Activated gamma-delta T cell (primary cell): ENCODE measurements at regions not wholly inside any gene's neighbourhood (a gene's known extent, or its start where the extent isn't known, plus 50 kb on each side); places are given as distances from the start of the nearest gene placed in this dataset.

Experiments used
- DNase-seq: peaks from one replicate; lab custom pipeline; 2025; lab: John Stamatoyannopoulos, UW

DNA sequence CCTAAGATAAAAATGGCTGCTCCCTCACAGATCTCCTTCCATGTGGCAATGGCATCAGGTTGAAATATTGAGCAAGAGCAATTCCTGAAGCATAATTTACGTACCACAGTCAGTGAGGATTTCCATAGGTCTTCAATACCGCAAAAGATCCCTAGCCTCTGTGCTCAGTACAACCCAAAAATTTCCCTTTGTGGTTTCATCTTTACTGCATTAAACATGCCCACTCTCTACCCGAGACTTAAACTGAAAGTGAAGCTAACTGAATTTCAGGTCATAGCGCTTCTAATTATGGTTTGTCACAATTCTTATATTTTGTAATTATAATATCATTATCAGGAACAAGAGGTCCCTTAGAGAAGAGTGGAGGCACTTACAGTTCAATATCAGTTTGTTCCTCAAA is 1071.1 kb downstream of the XPNPEP1 start:
- DNase-seq, result no peak

DNA sequence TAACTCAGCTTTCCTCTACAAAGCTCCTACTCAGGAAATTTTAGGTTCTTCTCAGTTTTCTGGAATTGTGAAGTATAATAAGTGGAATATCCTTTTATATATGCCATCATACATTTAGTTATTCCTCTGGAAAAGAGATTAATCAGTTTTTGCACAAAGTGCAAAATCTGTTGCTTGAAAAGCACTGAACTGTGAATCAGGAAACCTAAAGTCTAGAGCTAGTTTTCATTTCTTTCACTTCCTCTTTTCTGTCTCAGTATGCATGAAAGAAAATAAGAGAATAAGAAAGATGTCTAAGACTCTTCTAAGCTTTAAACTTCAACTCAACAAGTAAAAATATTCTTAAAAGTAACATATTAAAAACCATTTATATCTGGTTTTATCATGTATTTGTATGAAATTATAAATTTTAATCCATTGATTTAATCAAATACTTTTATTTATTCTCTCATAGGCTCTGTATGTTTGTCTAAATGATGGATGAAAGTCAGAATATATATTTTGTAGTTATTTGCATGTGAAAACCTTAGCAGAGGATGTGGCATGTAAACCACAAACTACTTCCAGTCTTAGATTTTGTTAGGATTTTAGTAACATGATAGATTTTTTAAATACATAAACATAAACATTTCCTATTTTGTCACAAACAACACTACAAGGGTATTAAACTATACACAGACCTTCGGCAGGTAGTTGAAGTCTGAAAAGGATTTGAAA is 1073.0 kb downstream of the XPNPEP1 start:
- no peak for DNase-seq

DNA sequence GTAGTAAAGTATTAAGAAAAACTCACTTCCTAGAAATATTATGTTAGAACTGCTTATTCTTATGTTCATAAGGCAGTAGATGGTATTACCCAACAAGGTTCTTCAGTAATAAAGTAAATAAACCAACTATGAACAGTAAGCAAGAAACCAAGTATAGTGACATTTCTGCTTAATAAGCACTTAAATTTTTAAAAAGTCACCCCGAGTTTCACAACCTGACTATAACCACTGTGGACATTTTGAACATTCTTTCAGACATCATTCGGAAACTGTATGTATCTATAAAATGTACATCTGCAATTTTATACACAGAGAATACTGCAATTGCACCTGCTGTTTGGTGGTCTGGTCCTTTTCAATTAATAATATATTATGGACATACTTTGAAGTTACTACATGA is 1073.6 kb downstream of the XPNPEP1 start:
- DNase-seq, result no peak

DNA sequence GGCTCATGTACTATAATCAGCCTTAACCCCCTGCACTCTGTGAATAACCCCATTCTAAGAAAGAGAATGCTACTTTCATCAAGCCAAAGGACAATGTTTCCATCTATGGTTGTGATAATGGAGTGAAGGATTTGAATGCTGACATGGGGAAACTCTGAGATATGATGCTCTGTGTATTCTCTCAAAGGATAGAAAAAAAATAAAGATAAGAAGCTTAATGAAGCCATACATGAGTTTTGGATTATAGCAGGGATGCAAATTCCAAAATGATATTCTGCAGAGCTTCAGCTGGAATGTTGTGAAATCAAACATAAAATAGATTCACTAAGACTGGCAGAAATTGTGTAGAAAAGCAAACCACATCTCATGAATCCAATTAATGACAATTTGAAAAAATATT is 1074.1 kb downstream of the XPNPEP1 start:
- no peak for DNase-seq

DNA sequence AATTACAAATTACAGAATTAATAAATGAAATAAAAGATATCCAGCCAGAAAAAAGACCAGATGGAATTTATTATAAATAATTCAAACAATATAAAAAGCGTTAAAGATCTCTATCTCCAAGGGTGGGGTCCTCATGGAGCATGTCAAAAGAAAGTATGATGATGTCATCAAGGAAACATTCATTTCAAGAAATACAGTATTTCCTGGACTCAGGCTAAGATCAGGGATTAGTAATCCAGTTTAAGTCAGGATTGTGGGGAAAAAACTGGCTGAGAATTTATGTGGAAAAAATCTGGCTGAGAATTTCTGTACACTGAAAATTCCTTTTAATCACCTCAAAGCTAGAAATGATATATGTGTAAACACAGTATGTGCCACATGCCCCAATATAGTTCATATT is 1075.3 kb downstream of the XPNPEP1 start:
- DNase-seq, result no peak

DNA sequence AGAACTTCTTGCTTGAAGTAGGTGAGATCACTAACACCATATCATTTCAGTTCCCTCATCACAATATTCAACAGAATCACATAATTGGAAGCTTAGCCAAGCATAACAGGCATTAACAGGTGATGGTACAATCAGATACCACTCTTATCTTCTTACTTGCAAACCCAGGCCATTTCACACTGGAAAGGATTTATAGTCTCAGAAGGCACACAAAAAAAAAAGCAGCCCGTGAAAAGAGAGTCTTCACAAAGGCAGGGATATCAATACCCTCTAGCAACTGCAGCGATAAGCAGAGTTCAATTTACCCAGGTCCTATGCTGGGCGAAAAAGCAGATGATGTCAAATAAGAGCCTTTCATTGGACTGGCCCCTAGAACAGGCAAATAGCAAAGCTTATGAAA is 1082.4 kb downstream of the XPNPEP1 start:
- no peak for DNase-seq

DNA sequence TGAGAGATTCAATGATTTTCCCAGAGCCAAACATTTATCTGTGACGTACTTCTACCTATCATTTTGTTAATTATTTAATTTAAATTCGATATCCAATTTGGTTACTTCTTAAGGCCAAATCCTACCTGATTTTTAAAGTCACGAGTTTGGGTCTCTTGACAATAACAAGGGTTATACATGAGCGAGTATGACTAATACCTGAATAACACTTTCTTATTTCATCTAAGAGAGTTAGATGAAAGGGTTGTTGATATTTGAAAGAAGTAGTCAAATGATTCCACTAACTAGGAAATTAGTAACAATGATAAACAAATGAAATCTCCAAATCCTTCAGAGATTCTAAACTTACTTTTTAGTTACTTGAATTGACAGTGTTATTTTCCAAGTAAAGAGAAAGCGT is 1086.9 kb downstream of the XPNPEP1 start:
- no peak for DNase-seq

DNA sequence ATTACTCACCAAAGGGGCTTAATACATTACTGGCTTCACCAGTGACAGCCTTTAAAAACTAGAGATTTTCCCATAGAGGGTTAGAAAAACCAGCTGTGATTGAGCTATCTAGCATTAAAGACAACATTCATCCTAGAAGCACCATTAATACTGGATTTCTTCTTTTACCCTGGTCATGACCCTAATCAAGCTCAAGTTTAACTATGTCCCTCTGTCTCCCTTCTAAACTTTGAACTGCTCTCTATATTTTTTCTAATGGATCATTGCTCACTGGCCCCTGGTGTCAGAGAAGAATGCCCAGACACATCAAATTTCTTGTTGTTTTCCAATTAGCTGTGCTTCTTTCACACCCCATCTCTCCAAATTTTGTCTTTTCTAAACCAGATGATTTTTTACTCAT is 1101.3 kb downstream of the XPNPEP1 start:
- no peak for DNase-seq

DNA sequence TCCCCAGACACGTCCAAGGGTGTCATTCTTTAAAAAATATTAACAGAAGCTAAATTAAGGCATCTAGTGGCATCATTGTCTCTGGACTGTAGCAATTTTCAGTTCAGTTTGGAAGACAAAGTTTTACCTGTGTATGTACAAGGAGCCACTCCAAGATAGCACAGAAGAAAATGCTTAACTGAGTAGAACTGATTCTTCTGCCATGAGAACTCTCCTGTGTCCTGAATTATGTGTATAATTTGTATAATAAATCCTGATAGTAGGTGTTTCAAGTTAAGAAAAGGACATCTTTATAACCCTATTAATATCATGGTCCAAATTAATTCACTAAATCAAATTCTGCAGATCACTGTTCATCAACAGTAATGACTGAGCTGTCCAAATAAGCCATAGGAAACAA is 1104.0 kb downstream of the XPNPEP1 start:
- no peak for DNase-seq

DNA sequence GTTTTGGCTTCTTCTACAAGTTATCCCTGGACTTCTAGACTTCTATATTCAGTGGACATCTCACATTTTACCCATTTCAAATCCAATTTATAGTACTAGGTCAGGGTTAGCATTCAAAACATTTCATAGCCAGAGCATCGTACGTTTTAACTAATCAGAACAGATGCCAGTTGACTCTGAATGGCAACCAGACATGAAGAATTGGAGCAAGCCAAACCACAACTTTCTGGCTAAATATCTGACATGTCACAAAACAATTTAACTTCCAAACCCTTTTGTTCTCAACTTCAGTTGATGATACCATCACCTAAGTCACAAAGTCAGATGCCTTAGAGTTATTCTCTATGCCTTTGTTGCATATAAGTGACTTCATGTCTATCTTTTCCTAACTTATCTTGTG is 1105.7 kb downstream of the XPNPEP1 start:
- no peak for DNase-seq

DNA sequence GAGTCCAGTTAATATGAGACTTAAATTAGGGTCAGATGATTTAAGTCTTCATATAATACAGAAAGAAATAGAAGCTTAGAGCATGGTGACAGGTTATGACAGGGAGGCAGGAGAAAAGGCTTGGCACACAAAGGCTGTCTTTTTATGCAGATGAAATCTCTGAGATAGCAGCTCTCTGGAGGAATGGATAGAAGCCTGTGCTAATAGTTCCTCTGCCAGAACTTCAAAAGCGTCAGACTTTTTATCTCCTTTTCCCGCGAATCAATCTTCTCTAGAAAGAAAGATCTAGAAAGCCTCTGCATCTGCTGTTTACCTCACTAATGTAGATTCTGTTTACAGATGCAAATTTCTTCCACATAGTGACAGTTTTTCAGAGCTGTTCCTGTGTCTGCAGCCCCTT is 1106.2 kb downstream of the XPNPEP1 start:
- DNase-seq, result no peak

DNA sequence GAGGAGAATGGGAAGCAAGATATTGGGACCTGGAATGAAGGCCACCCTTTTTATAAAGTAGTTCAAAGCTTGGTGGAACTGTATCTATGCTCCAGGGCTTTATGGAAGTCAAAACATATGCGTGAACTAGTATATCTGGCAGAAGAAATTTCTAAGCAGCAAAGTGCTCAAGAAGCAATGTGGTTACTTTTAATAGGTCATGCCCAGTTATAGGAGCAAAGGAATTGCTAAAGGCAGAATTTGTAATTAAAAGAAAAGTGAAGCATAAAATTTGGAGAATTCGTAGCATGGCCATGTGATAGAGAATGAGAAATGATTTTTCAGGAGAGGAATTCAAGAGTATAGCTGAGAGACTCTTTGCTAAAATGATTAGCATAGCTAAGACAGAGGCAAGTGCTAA is 1110.4 kb downstream of the XPNPEP1 start:
- no peak for DNase-seq

DNA sequence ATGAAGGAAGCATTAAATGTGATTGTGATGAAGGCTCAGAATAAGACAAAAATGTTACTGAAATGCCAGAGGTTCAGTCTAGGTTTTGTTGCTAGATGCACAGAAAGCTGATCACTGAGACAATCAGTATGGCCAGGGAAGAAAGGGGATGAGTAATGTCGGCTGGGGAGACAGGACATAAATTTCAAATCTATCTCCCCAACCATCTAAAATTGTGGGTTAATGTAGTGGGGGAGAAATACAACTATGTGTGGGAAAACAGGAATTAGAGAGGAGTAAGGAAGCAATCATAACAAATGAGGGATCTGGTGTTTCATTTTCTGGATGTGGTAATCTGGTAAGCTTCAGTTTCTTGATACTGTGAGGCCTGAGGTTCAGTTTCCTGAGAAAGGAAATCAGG is 1111.0 kb downstream of the XPNPEP1 start:
- DNase-seq, result no peak

DNA sequence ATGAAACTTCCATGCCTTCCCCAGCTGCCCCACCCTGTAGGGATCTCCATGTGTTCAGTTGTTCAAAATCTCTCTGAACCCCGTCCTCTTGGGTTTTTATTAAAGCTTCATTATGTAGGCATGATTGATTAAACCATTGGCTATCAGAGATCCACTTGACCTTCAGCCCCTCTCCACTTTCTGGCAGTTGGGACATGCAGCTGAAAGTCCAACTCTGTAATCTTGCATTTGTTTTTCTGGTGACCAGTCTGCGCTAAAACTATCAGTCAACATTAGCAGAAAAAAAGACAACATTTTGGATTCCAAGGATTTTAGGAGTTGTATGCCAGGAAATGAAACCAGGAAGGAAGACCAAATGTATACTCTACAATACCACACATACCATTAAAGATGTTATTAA is 1115.1 kb downstream of the XPNPEP1 start:
- no peak for DNase-seq

DNA sequence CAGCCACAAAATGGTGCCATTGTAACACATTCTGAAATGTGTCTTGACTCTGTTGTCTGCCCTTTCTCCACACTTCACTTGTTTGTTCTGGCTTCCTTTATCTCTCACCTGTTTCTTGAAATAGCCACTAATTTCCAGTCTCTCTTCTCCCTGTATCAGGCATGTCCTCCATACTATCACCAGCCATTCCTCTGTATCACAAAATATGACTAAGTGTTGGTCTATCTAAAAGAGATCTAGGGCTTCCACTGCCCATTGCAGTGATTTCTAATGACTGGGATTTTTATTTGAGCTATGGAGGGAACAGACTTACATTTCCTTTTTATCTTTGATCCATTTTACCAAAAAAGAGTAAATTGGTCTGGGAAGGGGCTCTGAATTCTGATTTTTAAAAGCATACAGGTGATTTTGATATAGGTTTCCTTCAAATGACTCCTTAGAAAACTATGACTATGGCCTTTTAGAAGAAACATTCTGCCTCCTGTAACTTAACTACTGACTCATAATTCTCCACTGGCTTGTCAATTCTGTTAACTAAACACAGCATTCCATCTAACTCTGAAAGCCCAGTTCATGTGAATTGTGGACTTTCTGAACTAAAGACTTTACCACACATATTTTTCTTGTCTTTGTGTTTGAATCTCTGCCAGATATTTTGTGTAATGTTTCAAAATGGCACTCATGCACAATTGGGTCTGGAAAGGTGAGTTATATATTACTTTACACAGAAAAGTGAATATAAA is 1121.4 kb downstream of the XPNPEP1 start:
- no peak for DNase-seq

DNA sequence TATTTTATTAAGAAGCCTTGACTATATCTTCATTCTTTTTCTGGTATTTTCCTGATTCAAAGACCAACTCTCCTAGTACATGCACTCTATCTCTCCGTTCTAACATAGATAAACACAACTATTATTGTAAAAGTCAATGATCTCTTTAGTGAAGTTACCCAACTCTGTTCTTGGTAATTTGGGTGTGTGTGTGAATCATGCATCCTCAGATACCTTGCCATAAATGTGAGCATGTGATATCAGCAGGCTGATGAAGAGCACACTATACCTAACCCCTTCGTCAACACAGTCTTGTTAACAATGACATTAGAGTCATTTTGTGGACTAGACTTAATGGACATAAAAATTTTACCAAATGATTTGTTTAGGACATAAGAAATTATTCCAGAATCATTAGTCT is 1122.1 kb downstream of the XPNPEP1 start:
- DNase-seq, result no peak

DNA sequence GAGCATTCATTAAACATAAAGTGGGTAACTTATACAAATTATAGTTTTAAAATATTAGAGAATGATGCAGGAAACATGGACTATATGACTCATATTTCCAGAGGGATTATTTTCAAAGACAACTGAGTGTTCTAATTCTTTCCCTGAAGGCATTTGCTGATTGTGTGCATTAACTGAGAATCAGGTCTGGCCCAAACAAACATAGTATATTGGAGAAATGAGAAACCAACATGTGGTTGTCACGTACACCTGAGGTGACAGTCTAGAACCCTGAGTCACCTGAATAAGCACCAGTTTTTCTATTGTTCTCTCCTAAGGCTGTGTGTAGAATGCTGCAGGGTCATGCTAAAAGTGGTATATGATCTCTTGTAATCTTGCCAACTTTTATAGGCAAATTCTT is 1125.7 kb downstream of the XPNPEP1 start:
- no peak for DNase-seq

DNA sequence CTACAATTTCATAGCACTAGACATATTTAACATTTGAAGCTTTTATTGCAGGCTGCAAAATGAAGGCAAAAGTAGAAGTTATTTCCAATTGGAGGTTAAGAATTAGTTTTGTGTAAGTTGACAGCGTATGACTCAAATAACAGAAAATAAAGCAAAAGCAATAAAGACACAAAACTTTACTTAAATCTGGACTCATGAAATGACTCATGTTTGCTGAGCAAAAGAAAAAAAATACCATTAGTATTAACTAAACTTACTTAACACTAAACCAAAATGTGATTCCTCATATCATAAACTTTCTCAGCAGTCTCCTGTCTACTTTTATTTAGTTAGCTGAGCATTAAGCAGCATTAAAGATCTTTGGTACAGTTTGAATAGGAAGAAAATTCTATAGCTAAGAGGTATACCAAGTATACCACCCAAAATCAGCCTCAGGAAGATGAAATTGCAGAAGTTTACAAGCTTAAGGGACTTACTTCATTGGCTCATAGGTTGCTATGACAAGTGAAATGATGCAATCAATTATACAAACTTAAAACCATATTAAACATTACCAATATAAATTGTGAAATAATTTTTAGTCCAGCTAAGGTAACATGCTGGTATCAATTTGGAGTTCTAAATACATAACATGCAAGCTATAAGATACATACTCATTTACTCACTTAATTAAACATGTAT is 1131.4 kb downstream of the XPNPEP1 start:
- no peak for DNase-seq

DNA sequence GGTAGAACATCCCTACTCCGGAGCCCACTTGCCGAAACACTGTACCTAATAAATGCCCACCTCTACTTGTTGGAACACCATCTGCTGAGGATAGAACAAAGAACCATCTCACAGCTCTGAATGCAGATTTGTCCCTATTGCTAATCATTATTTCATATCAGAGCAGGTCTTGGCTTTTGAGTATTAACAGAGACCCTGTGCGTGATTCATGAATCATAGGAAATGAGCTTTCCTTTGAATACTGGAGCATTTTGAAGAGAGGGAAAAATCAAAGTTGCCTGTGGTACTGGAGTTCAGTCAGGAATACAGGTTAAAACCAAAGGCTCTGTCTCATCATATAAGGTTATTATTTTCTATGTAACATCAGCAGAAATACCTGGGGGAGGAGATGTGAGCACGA is 1132.3 kb downstream of the XPNPEP1 start:
- DNase-seq, result no peak

DNA sequence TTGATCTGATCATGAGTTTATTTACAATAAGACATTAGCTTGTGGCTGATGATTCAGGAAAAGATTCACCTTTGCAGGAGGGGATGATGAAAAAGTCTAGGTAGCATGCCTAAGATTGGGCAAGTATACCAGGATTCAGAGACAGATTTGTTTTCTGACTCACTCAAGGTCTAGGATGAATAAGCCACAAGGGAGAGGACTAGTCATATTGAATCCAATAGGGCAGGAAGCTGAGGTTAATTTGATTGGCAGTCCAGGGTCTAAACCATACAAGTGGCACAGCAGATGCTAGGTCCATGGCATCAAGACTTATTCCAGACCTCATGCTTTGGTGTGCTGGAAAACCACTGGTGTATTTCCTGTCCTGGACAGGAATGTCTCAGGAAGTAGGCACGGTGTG is 1133.4 kb downstream of the XPNPEP1 start:
- no peak for DNase-seq

DNA sequence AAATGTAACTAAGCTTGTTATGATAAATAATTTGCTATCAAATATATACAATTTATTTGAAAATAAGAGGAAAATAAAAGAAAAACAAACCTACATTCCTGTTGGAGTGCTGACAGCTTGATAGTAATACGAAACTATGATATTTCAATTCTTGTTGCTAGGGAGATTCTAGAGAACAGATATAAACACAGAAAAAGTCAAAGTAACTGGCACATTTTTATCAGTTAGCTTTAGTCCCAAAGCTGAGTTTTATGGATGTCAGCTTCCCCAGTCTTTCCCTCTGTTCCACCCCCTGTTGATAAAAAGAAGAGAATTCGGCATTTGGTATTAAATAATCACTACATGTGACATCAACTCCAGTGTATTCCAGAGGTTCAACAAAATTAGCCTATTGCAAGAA is 1134.0 kb downstream of the XPNPEP1 start:
- DNase-seq, result no peak

DNA sequence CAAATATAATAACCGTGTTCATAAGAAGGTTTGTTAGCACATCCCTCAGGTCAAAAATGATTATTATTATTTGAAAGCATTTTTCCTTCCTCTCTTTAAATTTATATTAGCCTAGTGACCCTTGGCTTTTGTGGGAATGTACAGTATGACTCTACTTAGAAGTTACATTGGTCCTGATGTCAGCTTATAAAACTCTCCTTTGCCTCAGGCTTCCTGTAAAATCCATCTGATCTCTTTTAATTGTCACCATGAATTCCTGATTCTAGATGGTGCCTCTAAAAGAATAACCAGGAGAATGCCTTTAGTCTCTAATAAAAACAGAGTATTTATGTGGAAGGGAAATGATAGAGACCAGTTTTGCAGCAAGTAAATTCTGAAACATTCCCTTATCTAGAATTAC is 1134.4 kb downstream of the XPNPEP1 start:
- DNase-seq, result no peak

DNA sequence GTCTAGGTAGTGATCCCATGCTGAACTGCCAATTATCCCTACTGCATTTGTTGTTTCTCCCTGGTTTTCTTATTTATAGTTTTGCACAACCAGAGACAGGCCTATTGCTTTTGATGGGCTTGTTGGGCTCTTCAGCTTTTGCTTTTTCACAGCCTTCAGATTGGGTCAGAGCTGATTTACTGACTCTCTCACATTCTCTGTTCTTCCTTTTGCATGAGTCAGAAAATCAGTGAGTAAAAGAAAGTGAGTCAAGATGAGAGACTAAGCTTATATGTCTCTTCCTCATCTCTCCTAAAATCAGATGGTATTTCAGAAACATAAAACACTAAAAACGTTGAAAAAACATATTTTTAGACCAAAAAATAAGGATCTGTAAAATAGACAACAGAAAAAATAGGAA is 1135.4 kb downstream of the XPNPEP1 start:
- no peak for DNase-seq
